GM23248 (cell line): ENCODE measurements at regions not wholly inside any gene's neighbourhood (a gene's known extent, or its start where the extent isn't known, plus 50 kb on each side); places are given as distances from the start of the nearest gene placed in this dataset.
A peak's percentile ranks its signal among the peaks of the same experiment; 100 is the strongest.

Source experiments
- DNase-seq: peaks from one replicate; pipeline ENCODE4 v3.0.0-alpha.2; 2015
- H2AFZ ChIP-seq: fragments of 200-600 bp; sonication (generic); 2 replicates; pipeline ENCODE4 v1.6.1; 2016; ENCODE audit warnings: antibody characterized with exemption
- H3F3A ChIP-seq: fragments of 200-600 bp; sonication (generic); 2 replicates; pipeline ENCODE4 v1.6.1; 2016; ENCODE audit warnings: mild to moderate bottlenecking, antibody characterized with exemption, mixed run types; ENCODE audit not compliant: insufficient read depth
- H3K27ac ChIP-seq: fragments of 200-600 bp; sonication (generic); 2 replicates; pipeline ENCODE4 v1.5.1; 2016; ENCODE audit warnings: mild to moderate bottlenecking
- H3K27me3 ChIP-seq: fragments of 200-600 bp; sonication (generic); replicated peaks from 2 replicates; pipeline ENCODE4 v1.6.1; 2016; ENCODE audit warnings: mild to moderate bottlenecking; ENCODE audit not compliant: insufficient read depth
- H3K36me3 ChIP-seq: fragments of 200-600 bp; sonication (generic); 2 replicates; pipeline ENCODE4 v1.6.1; 2016; ENCODE audit warnings: low read depth, mild to moderate bottlenecking
- H3K4me1 ChIP-seq: fragments of 200-600 bp; sonication (generic); 2 replicates; pipeline ENCODE4 v1.6.1; 2016; ENCODE audit warnings: mild to moderate bottlenecking; ENCODE audit not compliant: insufficient read depth
- H3K4me2 ChIP-seq: fragments of 200-600 bp; sonication (generic); one replicate; pipeline ENCODE4 v1.6.1; 2016; ENCODE audit warnings: mild to moderate bottlenecking; ENCODE audit not compliant: unreplicated experiment
- H3K4me3 ChIP-seq: fragments of 200-600 bp; sonication (generic); 2 replicates; pipeline ENCODE4 v1.5.1; 2016; ENCODE audit warnings: mild to moderate bottlenecking
- H3K79me2 ChIP-seq: fragments of 200-600 bp; sonication (generic); 2 replicates; pipeline ENCODE4 v1.6.1; 2016; ENCODE audit warnings: mild to moderate bottlenecking; ENCODE audit not compliant: insufficient read depth
- H3K9ac ChIP-seq: fragments of 200-600 bp; sonication (generic); 2 replicates; pipeline ENCODE4 v1.6.1; 2016; ENCODE audit warnings: mild to moderate bottlenecking
- H3K9me2 ChIP-seq: fragments of 200-600 bp; sonication (generic); 2 replicates; pipeline ENCODE4 v1.6.1; 2016; ENCODE audit warnings: mixed run types, mild to moderate bottlenecking, moderate library complexity; ENCODE audit not compliant: insufficient read depth
- H3K9me3 ChIP-seq: fragments of 200-600 bp; sonication (generic); one replicate; pipeline ENCODE4 v1.6.1; 2017; ENCODE audit warnings: low read depth
- H4K20me1 ChIP-seq: fragments of 200-600 bp; sonication (generic); 2 replicates; pipeline ENCODE4 v1.6.0; 2016; ENCODE audit not compliant: insufficient read depth
- EZH2 ChIP-seq: fragments of 200-600 bp; sonication (generic); IDR thresholded peaks from 2 replicates; pipeline ENCODE4 v1.6.1; 2018; ENCODE audit warnings: antibody characterized with exemption, mild to moderate bottlenecking; ENCODE audit not compliant: insufficient read depth, poor library complexity, severe bottlenecking
- EZH2phosphoT487 ChIP-seq: fragments of 200-600 bp; sonication (generic); IDR thresholded peaks from 2 replicates; pipeline ENCODE4 v1.6.1; 2018; ENCODE audit warnings: antibody characterized with exemption, moderate library complexity, mild to moderate bottlenecking, low read depth; ENCODE audit not compliant: insufficient read depth
- WGBS, 2 experiments: methylation state at CpG; one replicate each; pipeline ENCODE4 v1.1.6; 2015 to 2017; ENCODE audit warnings: low lambda C conversion rate in 2 of 2, low coverage in 1 of 2; ENCODE audit errors: missing lambda C conversion rate in 2 of 2; 5-methylcytosine and 5-hydroxymethylcytosine counted together
- in situ Hi-C: fragments of 300-500 bp; cut with MboI; formaldehyde crosslinking; loops from 2 replicates; pipeline ENCODE4 v1.15.0; 2020

GRCh38 chr2:177031438-177032180 lies 181.0 kb upstream of the HNRNPA3 start:
- 22 to 31% methylated on average over 3 of the region's 3 CpGs for WGBS, 2 experiments
- Histone ChIP-seq H3K9ac (no peak overlapping the region), H2AFZ (no peak overlapping the region), H3K9me3 (no peaks in the 10 kb centered on the region), H3K36me3 (no peaks in the 10 kb centered on the region), H3F3A (no peaks in the 10 kb centered on the region), H3K4me3 (no peak overlapping the region), H3K4me1 (no peaks in the 10 kb centered on the region), H3K9me2 (no peaks in the 10 kb centered on the region), H4K20me1 (no peaks in the 10 kb centered on the region), H3K27ac (no peak overlapping the region), H3K27me3 (peaks cover 14% of the 10 kb centered on the region; the same call in 1 of the 2 replicates), H3K4me2 (no peak overlapping the region), H3K79me2 (no peaks in the 10 kb centered on the region)
- in situ Hi-C loops = no loop called here
- no peak for TF ChIP-seq EZH2phosphoT487
- no peak for TF ChIP-seq EZH2
- DNase-seq = no peak

- peaks cover 50% of the 10 kb centered on the region for H3K27me3 ChIP-seq
- H3K9me3 ChIP-seq = no peaks in the 10 kb centered on the region
- no peaks in the 10 kb centered on the region for H3F3A ChIP-seq
- no peak for TF ChIP-seq EZH2
- no peak for TF ChIP-seq EZH2phosphoT487
- H3K4me3 ChIP-seq = no peak overlapping the region
- H3K36me3 ChIP-seq = no peaks in the 10 kb centered on the region
- H2AFZ ChIP-seq = no peak overlapping the region
- no peaks in the 10 kb centered on the region for H4K20me1 ChIP-seq
- H3K9ac ChIP-seq = no peak overlapping the region
- 42 to 45% methylated on average over 3 of the region's 3 CpGs for WGBS, 2 experiments
- H3K4me1 ChIP-seq = no peaks in the 10 kb centered on the region
- no peaks in the 10 kb centered on the region for H3K79me2 ChIP-seq
- H3K27ac ChIP-seq = no peak overlapping the region
- no peak overlapping the region for H3K4me2 ChIP-seq
- in situ Hi-C loops = no loop called here
- DNase-seq = no peak
- H3K9me2 ChIP-seq = no peaks in the 10 kb centered on the region
Observed at GRCh38 chr2:177036747-177037146, 175.8 kb upstream of the HNRNPA3 start.

DNA sequence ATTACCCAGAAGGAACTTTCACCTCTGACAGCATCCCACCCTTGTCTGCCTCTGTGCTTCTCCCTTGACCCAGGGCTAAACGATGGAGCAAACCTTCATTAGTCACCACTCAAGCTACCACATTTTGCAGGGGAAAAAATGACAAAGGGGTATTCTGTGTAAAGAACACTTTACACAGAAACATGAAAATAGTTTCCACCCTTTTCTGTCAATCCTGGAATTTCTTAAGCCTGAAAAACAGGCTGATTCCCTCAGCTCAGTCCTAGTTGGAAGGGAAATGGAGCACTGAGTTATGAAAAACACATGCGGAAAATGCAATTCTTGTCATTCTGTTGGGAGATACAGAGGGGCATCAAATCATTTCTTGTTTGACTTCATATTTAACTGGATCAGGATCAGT lies 175.0 kb upstream of the HNRNPA3 start:
- H3K36me3 ChIP-seq = no peaks in the 10 kb centered on the region

GRCh38 chr2:177038787-177039484 lies 173.7 kb upstream of the HNRNPA3 start:
- in situ Hi-C loops = no loop called here
- Histone ChIP-seq H3K4me2 (no peak overlapping the region), H3K79me2 (no peaks in the 10 kb centered on the region), H3K36me3 (no peaks in the 10 kb centered on the region), H3K27ac (no peak overlapping the region), H3F3A (no peaks in the 10 kb centered on the region), H3K27me3 (peaks cover 57% of the 10 kb centered on the region), H2AFZ (no peak overlapping the region), H4K20me1 (no peaks in the 10 kb centered on the region), H3K9me3 (no peaks in the 10 kb centered on the region), H3K9ac (no peak overlapping the region), H3K4me3 (no peak overlapping the region), H3K9me2 (no peaks in the 10 kb centered on the region), H3K4me1 (no peaks in the 10 kb centered on the region)
- 0 to 4% methylated on average over 14 of the region's 14 CpGs for WGBS, 2 experiments
- TF ChIP-seq EZH2phosphoT487 (no peak), EZH2 (no peak)
- DNase-seq = peak; percentile 13

More for the DNA sequence above, 175.0 kb upstream of the HNRNPA3 start:
- TF ChIP-seq EZH2 = no peak
- TF ChIP-seq EZH2phosphoT487 = no peak
- Histone ChIP-seq H3K4me1 (no peaks in the 10 kb centered on the region), H3K27ac (no peak overlapping the region), H3K9ac (no peak overlapping the region), H3K27me3 (peaks cover 57% of the 10 kb centered on the region), H3F3A (no peaks in the 10 kb centered on the region), H3K9me2 (no peaks in the 10 kb centered on the region), H3K4me2 (no peak overlapping the region), H3K9me3 (no peaks in the 10 kb centered on the region), H4K20me1 (no peaks in the 10 kb centered on the region), H3K79me2 (no peaks in the 10 kb centered on the region), H3K4me3 (no peak overlapping the region), H2AFZ (no peak overlapping the region)
- 3 to 8% methylated on average over 2 of the region's 2 CpGs for WGBS, 2 experiments
- in situ Hi-C loops = no loop called here
- DNase-seq = no peak
